Osteoblast (primary cell): ENCODE measurements at regions not wholly inside any gene's neighbourhood (a gene's known extent, or its start where the extent isn't known, plus 50 kb on each side); places are given as distances from the start of the nearest gene placed in this dataset.

Experiments
- DNase-seq: peaks from one replicate; pipeline ENCODE4 v3.0.0; 2011; ENCODE audit warnings: low spot score, mixed read lengths; ENCODE audit not compliant: insufficient read length; ENCODE audit errors: missing footprints
- H2AFZ ChIP-seq: 2 replicates; pipeline ENCODE4 v1.6.0; 2011; ENCODE audit warnings: mild to moderate bottlenecking, low read length
- H3K27ac ChIP-seq: 2 replicates; pipeline ENCODE4 v1.5.1; 2011; ENCODE audit warnings: mild to moderate bottlenecking, low read depth, low read length, moderate library complexity
- H3K27me3 ChIP-seq: 2 replicates; pipeline ENCODE4 v1.6.0; 2012; ENCODE audit warnings: mild to moderate bottlenecking, control low read depth, inconsistent platforms, low read length, moderate library complexity; ENCODE audit not compliant: insufficient read depth
- H3K36me3 ChIP-seq: 2 replicates; pipeline ENCODE4 v1.5.1; 2011; ENCODE audit warnings: mild to moderate bottlenecking, low read length, control low read depth, moderate library complexity; ENCODE audit not compliant: insufficient read depth
- H3K4me1 ChIP-seq: 2 replicates; pipeline ENCODE4 v1.5.1; 2011; ENCODE audit warnings: mild to moderate bottlenecking, low read length, control low read depth, moderate library complexity; ENCODE audit not compliant: insufficient read depth
- H3K4me2 ChIP-seq: 2 replicates; pipeline ENCODE4 v1.6.0; 2011; ENCODE audit warnings: mild to moderate bottlenecking, low read length; ENCODE audit not compliant: insufficient read depth
- H3K4me3 ChIP-seq: fragments of 200-600 bp; sonication (generic); 3 replicates; pipeline ENCODE4 v1.5.1; 2012; ENCODE audit warnings: mild to moderate bottlenecking, low read length, inconsistent platforms; ENCODE audit not compliant: insufficient read depth
- H3K79me2 ChIP-seq: 2 replicates; pipeline ENCODE4 v1.6.0; 2012; ENCODE audit warnings: mild to moderate bottlenecking, low read length, control low read depth, inconsistent platforms; ENCODE audit not compliant: insufficient read depth
- H3K9me3 ChIP-seq: 2 replicates; pipeline ENCODE4 v1.5.1; 2011; ENCODE audit warnings: low read depth, low read length, control low read depth
- H4K20me1 ChIP-seq: 2 replicates; pipeline ENCODE4 v1.6.0; 2012; ENCODE audit warnings: mild to moderate bottlenecking, low read length, control low read depth; ENCODE audit not compliant: insufficient read depth
- TF ChIP-seq, protein P1 (sequence below): IDR thresholded peaks from 2 replicates; pipeline ENCODE4 v1.5.1; 2011; ENCODE audit warnings: mild to moderate bottlenecking, low read depth, low read length, moderate library complexity; ENCODE audit errors: extremely low read depth

DNA sequence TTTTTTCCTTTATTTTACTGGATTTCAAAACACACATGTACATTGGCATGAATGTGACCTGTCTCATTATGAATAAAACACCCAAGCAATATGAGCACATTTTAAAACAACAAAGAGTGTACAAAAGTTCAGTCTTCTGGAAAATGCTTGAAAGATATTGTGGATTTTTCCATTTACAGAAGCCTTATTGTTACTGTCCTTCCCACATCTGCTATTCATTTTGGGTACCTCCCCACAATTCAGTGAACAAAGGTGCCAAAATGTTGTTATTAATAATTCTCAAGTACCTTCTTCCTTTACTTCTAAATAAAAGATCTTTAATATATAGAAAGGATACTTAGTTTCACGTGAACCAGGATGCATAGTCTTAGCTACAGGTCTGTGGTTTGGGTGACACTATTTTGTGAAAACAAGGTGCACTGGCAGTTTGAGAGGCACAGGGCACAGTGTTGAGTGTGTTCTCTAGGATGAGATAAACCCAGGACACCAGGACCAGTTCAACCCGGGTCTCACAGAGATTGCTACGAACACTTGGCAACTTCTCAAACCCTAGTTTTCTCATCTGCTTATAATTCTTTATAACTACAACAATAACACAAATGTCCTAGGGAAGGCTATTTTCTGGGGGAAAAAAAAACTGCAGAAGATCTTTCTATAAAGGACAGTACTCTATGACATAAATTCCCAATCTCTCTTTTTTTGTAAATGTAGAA lies 84.5 kb upstream of the GALNT5 start:
- DNase-seq: no peak
- H3K79me2 ChIP-seq: no peaks in the 10 kb centered on the region
- peak overlapping the region; percentile 21 for H3K4me3 ChIP-seq
- no peaks in the 10 kb centered on the region for H4K20me1 ChIP-seq
- H3K4me2 ChIP-seq: peak overlapping the region; percentile 77
- TF ChIP-seq, protein P1, sequence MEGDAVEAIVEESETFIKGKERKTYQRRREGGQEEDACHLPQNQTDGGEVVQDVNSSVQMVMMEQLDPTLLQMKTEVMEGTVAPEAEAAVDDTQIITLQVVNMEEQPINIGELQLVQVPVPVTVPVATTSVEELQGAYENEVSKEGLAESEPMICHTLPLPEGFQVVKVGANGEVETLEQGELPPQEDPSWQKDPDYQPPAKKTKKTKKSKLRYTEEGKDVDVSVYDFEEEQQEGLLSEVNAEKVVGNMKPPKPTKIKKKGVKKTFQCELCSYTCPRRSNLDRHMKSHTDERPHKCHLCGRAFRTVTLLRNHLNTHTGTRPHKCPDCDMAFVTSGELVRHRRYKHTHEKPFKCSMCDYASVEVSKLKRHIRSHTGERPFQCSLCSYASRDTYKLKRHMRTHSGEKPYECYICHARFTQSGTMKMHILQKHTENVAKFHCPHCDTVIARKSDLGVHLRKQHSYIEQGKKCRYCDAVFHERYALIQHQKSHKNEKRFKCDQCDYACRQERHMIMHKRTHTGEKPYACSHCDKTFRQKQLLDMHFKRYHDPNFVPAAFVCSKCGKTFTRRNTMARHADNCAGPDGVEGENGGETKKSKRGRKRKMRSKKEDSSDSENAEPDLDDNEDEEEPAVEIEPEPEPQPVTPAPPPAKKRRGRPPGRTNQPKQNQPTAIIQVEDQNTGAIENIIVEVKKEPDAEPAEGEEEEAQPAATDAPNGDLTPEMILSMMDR: no peak
- H2AFZ ChIP-seq: peak overlapping the region; percentile 39
- H3K27ac ChIP-seq: peak overlapping the region; percentile 99
- H3K4me1 ChIP-seq: peaks cover 23% of the 10 kb centered on the region
- H3K27me3 ChIP-seq: no peaks in the 10 kb centered on the region
- H3K36me3 ChIP-seq: no peaks in the 10 kb centered on the region
- H3K9me3 ChIP-seq: no peaks in the 10 kb centered on the region

DNA sequence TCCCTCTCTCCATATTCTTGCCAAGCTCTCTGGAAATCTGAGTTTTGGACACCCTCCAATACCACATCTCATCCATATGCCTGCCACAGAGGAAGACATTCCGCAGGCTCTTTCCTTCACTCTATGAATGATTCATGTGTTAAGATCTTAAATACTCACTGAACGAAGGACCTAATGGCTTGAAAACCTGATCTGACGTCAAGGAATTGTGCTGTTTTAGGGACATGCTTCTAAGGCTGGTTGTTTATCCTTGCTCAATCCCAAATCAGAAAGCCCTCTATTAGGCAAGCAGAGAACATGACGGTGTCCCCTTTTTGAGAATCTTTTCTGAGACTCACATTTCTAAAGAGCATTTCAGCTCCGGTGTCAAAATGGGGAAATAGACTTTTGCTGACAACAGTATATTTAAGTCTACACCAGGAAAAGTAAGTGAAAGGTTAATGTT lies 83.7 kb upstream of the GALNT5 start:
- no peaks in the 10 kb centered on the region for H4K20me1 ChIP-seq
- H3K4me2 ChIP-seq: peak overlapping the region; percentile 77
- no peaks in the 10 kb centered on the region for H3K36me3 ChIP-seq
- TF ChIP-seq, protein P1: no peak
- H3K4me1 ChIP-seq: peaks cover 23% of the 10 kb centered on the region
- no peaks in the 10 kb centered on the region for H3K27me3 ChIP-seq
- no peaks in the 10 kb centered on the region for H3K79me2 ChIP-seq
- peak overlapping the region; percentile 44 for H3K4me3 ChIP-seq
- H3K9me3 ChIP-seq: no peaks in the 10 kb centered on the region
- DNase-seq: peak; percentile 64
- peak overlapping the region; percentile 28 for H2AFZ ChIP-seq
- H3K27ac ChIP-seq: peak overlapping the region; percentile 99

DNA sequence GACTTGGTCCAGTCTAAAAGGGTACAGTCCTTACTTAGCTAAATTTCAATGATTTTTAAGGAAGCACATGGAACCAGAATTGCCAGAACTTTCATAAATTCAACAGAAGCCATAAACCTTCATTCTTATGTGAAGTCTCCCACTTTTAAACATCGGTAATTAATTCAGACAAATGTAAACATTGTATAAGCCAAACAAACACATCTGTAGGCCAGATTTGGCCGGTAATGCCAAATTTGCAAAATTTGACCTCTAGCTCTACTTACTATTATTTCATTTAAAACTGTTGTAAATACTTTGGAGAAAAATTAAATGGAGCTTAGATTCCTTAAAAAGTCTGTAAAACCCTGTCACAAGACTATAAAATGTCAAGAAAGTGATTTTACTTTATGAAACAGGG lies 83.2 kb upstream of the GALNT5 start:
- Histone ChIP-seq H3K79me2 (no peaks in the 10 kb centered on the region), H3K27me3 (no peaks in the 10 kb centered on the region), H3K4me1 (peaks cover 23% of the 10 kb centered on the region), H3K4me3 (peak overlapping the region; percentile 44), H2AFZ (peak overlapping the region; percentile 28), H3K27ac (peak overlapping the region; percentile 99), H3K4me2 (peak overlapping the region; percentile 77), H3K9me3 (no peaks in the 10 kb centered on the region), H4K20me1 (no peaks in the 10 kb centered on the region), H3K36me3 (no peaks in the 10 kb centered on the region)
- no peak for DNase-seq
- TF ChIP-seq, protein P1: no peak

DNA sequence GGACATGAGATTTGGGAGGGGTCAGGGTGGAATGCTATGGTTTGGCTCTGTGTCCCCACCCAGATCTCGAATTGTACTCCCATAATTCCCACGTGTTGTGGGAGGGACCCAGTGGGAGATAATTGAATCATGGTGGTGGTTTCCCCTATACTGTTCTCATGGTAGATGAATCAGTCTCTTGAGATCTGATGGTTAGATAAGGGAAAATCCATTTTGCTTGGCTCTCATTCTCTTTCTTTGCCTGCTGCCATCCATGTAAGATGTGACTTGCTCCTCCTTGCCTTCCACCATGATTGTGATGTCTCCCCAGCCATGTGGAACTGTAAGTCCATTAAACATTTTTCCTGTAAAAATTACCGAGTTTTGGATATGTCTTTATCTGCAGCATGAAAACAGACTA lies 80.9 kb upstream of the GALNT5 start:
- H3K27ac ChIP-seq: no peak overlapping the region
- TF ChIP-seq, protein P1: no peak
- H3K4me1 ChIP-seq: peaks cover 23% of the 10 kb centered on the region
- no peak overlapping the region for H3K4me2 ChIP-seq
- no peaks in the 10 kb centered on the region for H4K20me1 ChIP-seq
- H2AFZ ChIP-seq: no peak overlapping the region
- no peak overlapping the region for H3K4me3 ChIP-seq
- no peaks in the 10 kb centered on the region for H3K36me3 ChIP-seq
- no peaks in the 10 kb centered on the region for H3K9me3 ChIP-seq
- DNase-seq: no peak
- H3K79me2 ChIP-seq: no peaks in the 10 kb centered on the region
- H3K27me3 ChIP-seq: no peaks in the 10 kb centered on the region
